Kidney epithelial cell (primary cell): ENCODE measurements at regions not wholly inside any gene's neighbourhood (a gene's known extent, or its start where the extent isn't known, plus 50 kb on each side); places are given as distances from the start of the nearest gene placed in this dataset.

Experiments used
- DNase-seq: peaks from one replicate; pipeline ENCODE4 v3.0.0-alpha.2; 2010; ENCODE audit warnings: low read depth
- H3K27me3 ChIP-seq: 2 replicates; pipeline ENCODE4 v1.6.0; 2011; ENCODE audit warnings: low read length; ENCODE audit not compliant: control insufficient read depth, insufficient read depth
- H3K36me3 ChIP-seq: 2 replicates; pipeline ENCODE4 v1.5.1; 2011; ENCODE audit warnings: low read length; ENCODE audit not compliant: control insufficient read depth, insufficient read depth
- H3K4me3 ChIP-seq: 2 replicates; pipeline ENCODE4 v1.5.1; 2011; ENCODE audit warnings: low read depth, mild to moderate bottlenecking, control low read depth, low read length
- TF ChIP-seq, protein P1 (sequence below): IDR thresholded peaks from 2 replicates; pipeline ENCODE4 v1.5.1; 2011; ENCODE audit warnings: mild to moderate bottlenecking, moderate library complexity, low read length, control low read depth, inconsistent platforms; ENCODE audit not compliant: insufficient read depth, poor library complexity, severe bottlenecking

DNA sequence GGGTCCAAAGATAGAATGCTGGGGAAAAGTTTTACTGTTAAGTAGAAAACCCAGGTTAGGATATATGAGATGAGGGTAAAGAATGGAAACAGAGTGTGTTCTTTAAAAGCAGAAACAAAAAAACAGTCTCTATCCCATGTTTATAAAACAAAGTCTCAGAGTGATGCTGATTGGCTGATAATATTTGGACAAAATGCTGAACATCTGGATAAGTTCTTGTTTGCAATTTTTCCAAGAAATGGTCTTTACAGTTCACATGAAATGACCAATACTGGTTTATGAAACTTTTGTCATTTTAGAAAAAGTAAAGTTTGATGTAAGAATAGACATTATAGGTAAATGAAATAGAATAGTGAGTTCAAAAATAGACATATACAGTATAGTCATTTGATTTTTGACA, 96.2 kb upstream of the EYS start:
- H3K27me3 ChIP-seq = no peaks in the 10 kb centered on the region
- TF ChIP-seq, protein P1, sequence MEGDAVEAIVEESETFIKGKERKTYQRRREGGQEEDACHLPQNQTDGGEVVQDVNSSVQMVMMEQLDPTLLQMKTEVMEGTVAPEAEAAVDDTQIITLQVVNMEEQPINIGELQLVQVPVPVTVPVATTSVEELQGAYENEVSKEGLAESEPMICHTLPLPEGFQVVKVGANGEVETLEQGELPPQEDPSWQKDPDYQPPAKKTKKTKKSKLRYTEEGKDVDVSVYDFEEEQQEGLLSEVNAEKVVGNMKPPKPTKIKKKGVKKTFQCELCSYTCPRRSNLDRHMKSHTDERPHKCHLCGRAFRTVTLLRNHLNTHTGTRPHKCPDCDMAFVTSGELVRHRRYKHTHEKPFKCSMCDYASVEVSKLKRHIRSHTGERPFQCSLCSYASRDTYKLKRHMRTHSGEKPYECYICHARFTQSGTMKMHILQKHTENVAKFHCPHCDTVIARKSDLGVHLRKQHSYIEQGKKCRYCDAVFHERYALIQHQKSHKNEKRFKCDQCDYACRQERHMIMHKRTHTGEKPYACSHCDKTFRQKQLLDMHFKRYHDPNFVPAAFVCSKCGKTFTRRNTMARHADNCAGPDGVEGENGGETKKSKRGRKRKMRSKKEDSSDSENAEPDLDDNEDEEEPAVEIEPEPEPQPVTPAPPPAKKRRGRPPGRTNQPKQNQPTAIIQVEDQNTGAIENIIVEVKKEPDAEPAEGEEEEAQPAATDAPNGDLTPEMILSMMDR = no peak

DNA sequence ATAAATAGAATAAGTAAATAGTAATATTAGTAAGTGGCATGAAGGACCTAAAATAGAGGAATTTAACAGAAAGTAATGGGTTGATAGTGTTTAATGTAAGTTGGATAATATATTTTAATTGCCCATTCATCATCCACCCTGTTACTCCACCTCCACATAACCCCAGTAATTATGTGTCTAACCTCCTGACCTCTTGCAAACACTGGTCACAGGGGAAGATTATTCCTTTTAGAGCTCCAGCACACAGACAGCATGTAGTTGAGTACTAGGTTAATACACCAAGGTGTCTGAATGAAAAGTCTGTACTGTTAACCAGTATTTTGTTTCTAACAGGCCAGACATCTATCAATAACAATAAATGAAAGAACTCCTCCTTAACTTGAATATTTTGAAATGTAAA, 92.4 kb upstream of the EYS start:
- Histone ChIP-seq H3K4me3 (no peak overlapping the region), H3K36me3 (no peaks in the 10 kb centered on the region), H3K27me3 (no peaks in the 10 kb centered on the region)
- TF ChIP-seq, protein P1 = no peak
- no peak for DNase-seq

More for the DNA sequence above, 96.2 kb upstream of the EYS start:
- DNase-seq = no peak
- Histone ChIP-seq H3K4me3 (no peak overlapping the region), H3K36me3 (no peaks in the 10 kb centered on the region)

DNA sequence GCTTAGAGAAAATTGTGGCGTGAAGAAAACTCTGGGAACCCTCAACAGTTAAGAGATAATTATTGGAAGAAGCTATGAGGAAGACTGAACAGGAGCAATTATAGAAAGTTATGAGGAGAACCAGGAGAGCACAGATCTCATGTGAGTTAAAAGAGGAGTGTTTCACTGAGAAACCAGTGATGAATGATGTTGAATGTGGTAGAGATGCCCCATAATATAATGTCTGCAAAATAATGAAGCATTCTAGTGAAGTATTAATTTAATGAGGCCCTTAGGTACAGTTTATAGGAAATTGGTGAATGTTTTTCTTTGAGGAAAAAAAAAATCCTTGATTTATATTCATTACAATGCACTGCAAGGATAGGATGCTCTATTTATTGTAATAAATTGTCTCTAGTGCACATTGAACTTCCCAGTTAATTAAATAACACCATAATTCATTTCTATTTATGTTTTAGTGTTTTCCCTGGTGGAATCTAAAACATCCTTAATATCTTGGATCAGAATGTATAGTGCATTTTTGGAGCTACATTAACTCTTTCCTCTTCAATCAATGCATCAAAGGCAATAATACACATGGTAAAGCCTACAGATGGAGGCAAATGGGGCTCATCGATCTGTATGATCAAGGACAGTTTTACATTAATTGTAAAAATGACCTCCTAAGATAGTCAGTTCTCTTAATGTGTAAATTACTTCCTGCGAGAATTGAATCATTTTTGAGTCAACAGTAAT, 91.4 kb upstream of the EYS start:
- TF ChIP-seq, protein P1 = no peak
- no peak for DNase-seq

DNA sequence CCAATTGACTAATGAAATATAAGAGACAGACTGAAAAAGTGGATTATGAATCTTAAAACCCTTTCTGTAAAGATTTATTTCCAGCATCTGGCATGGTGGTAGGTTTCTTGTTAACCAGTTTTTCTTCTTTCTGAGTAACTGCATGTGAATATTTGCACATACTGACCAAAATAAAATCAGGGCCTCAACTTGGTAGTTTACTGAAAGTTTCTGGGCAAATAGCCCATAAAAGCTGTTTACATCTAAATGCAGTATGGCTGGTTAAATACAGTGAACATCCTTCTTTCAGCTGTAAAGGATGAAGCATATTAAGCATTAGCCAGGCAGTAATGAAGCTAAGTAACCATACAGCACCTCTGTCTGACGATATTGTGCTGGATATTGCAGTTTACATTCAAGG, 83.6 kb upstream of the EYS start:
- Histone ChIP-seq H3K36me3 (no peaks in the 10 kb centered on the region), H3K4me3 (no peak overlapping the region), H3K27me3 (no peaks in the 10 kb centered on the region)
- TF ChIP-seq, protein P1 = no peak
- DNase-seq = no peak

More for the DNA sequence above, 91.4 kb upstream of the EYS start:
- H3K4me3 ChIP-seq = no peak overlapping the region
- H3K27me3 ChIP-seq = no peaks in the 10 kb centered on the region
- no peaks in the 10 kb centered on the region for H3K36me3 ChIP-seq

DNA sequence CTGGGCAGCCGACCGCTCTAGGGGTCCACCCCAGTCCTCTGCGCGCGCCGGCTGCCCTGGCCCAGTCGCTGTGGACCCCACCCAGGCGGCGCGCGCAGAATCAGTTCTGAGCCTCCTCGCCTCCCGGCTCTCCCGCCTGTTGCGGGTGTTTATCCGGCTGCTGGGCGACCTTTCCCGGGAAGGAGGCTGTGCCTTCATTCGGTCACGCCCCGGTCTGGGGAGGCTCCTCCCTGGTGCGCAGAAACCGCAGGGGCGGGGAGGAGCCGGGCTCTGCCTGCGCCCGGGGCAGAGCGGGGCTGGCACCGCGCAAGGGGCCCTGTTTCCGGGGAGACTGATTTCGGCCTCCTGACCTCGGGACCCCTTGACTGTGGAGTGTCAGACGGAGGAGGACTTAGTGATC, 80.8 kb upstream of the EYS start:
- no peak overlapping the region for H3K4me3 ChIP-seq
- TF ChIP-seq, protein P1 = no peak
- DNase-seq = no peak
- H3K27me3 ChIP-seq = no peaks in the 10 kb centered on the region
- no peaks in the 10 kb centered on the region for H3K36me3 ChIP-seq

DNA sequence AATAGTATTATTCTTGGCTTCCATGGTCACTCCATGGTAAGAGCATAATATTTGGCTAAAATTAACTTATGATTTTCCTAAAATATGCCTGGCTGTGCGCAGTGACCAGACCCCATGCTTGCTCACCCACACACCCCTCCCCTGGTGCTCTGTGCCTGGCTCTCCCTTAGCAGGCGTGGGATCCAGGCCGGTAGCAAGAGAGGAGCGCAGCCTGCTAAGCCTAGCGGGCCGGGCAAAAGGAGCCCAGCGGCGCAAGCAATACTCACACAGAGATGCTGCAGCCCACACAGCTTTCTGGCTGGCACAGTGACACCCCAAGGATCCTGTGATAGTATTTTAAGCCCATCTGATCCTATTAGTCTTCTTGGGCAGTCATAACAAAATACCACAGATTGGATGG, 79.8 kb upstream of the EYS start:
- H3K4me3 ChIP-seq = no peak overlapping the region
- TF ChIP-seq, protein P1 = no peak
- H3K27me3 ChIP-seq = no peaks in the 10 kb centered on the region
- H3K36me3 ChIP-seq = no peaks in the 10 kb centered on the region
- no peak for DNase-seq
